B cell (primary cell): ENCODE measurements at regions not wholly inside any gene's neighbourhood (a gene's known extent, or its start where the extent isn't known, plus 50 kb on each side); places are given as distances from the start of the nearest gene placed in this dataset.

Experiments
- ATAC-seq: fragments of 200-7000 bp; cut with Tn5 transposase; one replicate; pipeline ENCODE4 v1.10.0; 2021; ENCODE audit warnings: low read depth, mild to moderate bottlenecking, moderate number of reproducible peaks, moderate library complexity
- CTCF ChIA-PET: fragments of 350-600 bp; sonication (Branson Sonifier 250); formaldehyde crosslinking; loops from one replicate; lab custom pipeline; 2021; ENCODE audit warnings: antibody characterized with exemption, inconsistent platforms; lab: Charles Lee
- POLR2A ChIA-PET: fragments of 350-600 bp; sonication (Branson Sonifier 250); formaldehyde crosslinking; loops from one replicate; lab custom pipeline; 2021; ENCODE audit warnings: antibody characterized with exemption; lab: Charles Lee
- DNase-seq: peaks from one replicate; pipeline ENCODE4 v3.0.0; 2013
- H2AFZ ChIP-seq: 2 replicates; pipeline ENCODE4 v1.6.1; 2012; ENCODE audit warnings: mild to moderate bottlenecking, low read depth, low read length; ENCODE audit not compliant: insufficient read depth, poor library complexity, severe bottlenecking
- H3K27ac ChIP-seq, 2 donors: 1 replicate in 1 of 2; 2 replicates in 1 of 2; pipeline ENCODE4 v1.5.1; 2012 to 2013; ENCODE audit warnings: low read length in 2 of 2, mild to moderate bottlenecking in 2 of 2, moderate library complexity in 1 of 2
- H3K27me3 ChIP-seq, 4 experiments: fragments of 200-600 bp in 1 of 4; sonication (generic) in 1 of 4; replicated peaks in 1 of 4; 1 replicate in 2 of 4; 2 replicates in 2 of 4; pipeline versions ENCODE4 v1.6.1 to v1.7.0; 2013 to 2016; ENCODE audit warnings: low read length in 3 of 4, mild to moderate bottlenecking in 2 of 4, mixed read lengths in 1 of 4, moderate library complexity in 1 of 4; ENCODE audit not compliant: insufficient read depth in 4 of 4, control insufficient read depth in 3 of 4; ENCODE audit errors: control extremely low read depth in 1 of 4
- H3K36me3 ChIP-seq, 2 experiments: replicated peaks in 1 of 2; 1 replicate in 1 of 2; 2 replicates in 1 of 2; pipeline versions ENCODE4 v1.6.1 to v1.7.1; 2013; ENCODE audit warnings: low read length in 1 of 2; ENCODE audit not compliant: insufficient read depth in 2 of 2, control insufficient read depth in 1 of 2; ENCODE audit errors: control extremely low read depth in 1 of 2, extremely low read depth in 1 of 2
- H3K4me1 ChIP-seq, 2 donors: fragments of 200-600 bp in 1 of 2; sonication (generic) in 1 of 2; 1 replicate in 1 of 2; 2 replicates in 1 of 2; pipeline versions ENCODE4 v1.5.1 to v1.6.1; 2013 to 2017; ENCODE audit warnings: low read length in 2 of 2; ENCODE audit not compliant: control insufficient read depth in 2 of 2, insufficient read depth in 2 of 2
- H3K4me2 ChIP-seq: replicated peaks from 2 replicates; pipeline ENCODE3; 2012; ENCODE audit warnings: mild to moderate bottlenecking, low read depth, low read length; ENCODE audit not compliant: poor library complexity, severe bottlenecking
- H3K4me3 ChIP-seq, 5 experiments: fragments of 200-600 bp in 1 of 5; sonication (generic) in 1 of 5; 1 replicate in 3 of 5; 2 replicates in 2 of 5; pipeline versions ENCODE4 v1.5.1 to v1.7.0; 2011 to 2016; ENCODE audit warnings: low read length in 4 of 5, mild to moderate bottlenecking in 4 of 5, low read depth in 2 of 5, control low read depth in 1 of 5, moderate library complexity in 1 of 5; ENCODE audit not compliant: insufficient read depth in 1 of 5; ENCODE audit errors: control extremely low read depth in 1 of 5, extremely low read depth in 1 of 5
- H3K79me2 ChIP-seq: fragments of 200-600 bp; sonication (generic); one replicate; pipeline ENCODE4 v1.6.0; 2016; ENCODE audit warnings: low read length; ENCODE audit not compliant: control insufficient read depth, insufficient read depth
- H3K9ac ChIP-seq: fragments of 200-600 bp; sonication (generic); 2 replicates; pipeline ENCODE4 v1.6.1; 2017; ENCODE audit warnings: mild to moderate bottlenecking, low read length, moderate library complexity
- H3K9me3 ChIP-seq, 3 donors: one replicate each; pipeline versions ENCODE4 v1.6.1 to v1.7.1; 2013; ENCODE audit warnings: low read length in 2 of 3; ENCODE audit not compliant: control insufficient read depth in 2 of 3, insufficient read depth in 1 of 3; ENCODE audit errors: control extremely low read depth in 1 of 3
- H4K20me1 ChIP-seq: 2 replicates; pipeline ENCODE4 v1.6.0; 2012; ENCODE audit warnings: mild to moderate bottlenecking, low read length; ENCODE audit not compliant: insufficient read depth, control insufficient read depth, poor library complexity, severe bottlenecking
- H3K27ac Mint-ChIP-seq: one replicate; pipeline ENCODE4 v1.8.0; 2021; ENCODE audit warnings: mixed read lengths
- H3K27me3 Mint-ChIP-seq: one replicate; pipeline ENCODE4 v1.8.0; 2021; ENCODE audit warnings: mixed read lengths
- H3K4me1 Mint-ChIP-seq: one replicate; pipeline ENCODE4 v1.8.0; 2021; ENCODE audit warnings: mixed read lengths
- H3K4me3 Mint-ChIP-seq: one replicate; pipeline ENCODE4 v1.8.0; 2021; ENCODE audit warnings: mixed read lengths
- H3K9me3 Mint-ChIP-seq: one replicate; pipeline ENCODE4 v1.8.0; 2022; ENCODE audit warnings: mixed read lengths; ENCODE audit not compliant: insufficient read depth
- EZH2 ChIP-seq: IDR thresholded peaks from 2 replicates; pipeline ENCODE4 v1.6.1; 2012; ENCODE audit warnings: borderline replicate concordance, low read depth, mild to moderate bottlenecking, moderate library complexity, low read length; ENCODE audit not compliant: insufficient read depth, poor library complexity, severe bottlenecking
- WGBS: methylation state at CpG from one replicate; pipeline ENCODE4 v1.1.5; 2013; ENCODE audit warnings: missing lambda C conversion rate; ENCODE audit not compliant: insufficient coverage; 5-methylcytosine and 5-hydroxymethylcytosine counted together
- intact Hi-C: fragments of 100-400 bp; cut with micrococcal nuclease; formaldehyde crosslinking; loops from one replicate; pipeline ENCODE4 v1.10.0; 2022
- TF ChIP-seq, protein P1 (sequence below): fragments of 200-600 bp; IDR thresholded peaks from one replicate; pipeline ENCODE4 v1.8.0; 2022; ENCODE audit warnings: antibody characterized with exemption, mild to moderate bottlenecking

DNA sequence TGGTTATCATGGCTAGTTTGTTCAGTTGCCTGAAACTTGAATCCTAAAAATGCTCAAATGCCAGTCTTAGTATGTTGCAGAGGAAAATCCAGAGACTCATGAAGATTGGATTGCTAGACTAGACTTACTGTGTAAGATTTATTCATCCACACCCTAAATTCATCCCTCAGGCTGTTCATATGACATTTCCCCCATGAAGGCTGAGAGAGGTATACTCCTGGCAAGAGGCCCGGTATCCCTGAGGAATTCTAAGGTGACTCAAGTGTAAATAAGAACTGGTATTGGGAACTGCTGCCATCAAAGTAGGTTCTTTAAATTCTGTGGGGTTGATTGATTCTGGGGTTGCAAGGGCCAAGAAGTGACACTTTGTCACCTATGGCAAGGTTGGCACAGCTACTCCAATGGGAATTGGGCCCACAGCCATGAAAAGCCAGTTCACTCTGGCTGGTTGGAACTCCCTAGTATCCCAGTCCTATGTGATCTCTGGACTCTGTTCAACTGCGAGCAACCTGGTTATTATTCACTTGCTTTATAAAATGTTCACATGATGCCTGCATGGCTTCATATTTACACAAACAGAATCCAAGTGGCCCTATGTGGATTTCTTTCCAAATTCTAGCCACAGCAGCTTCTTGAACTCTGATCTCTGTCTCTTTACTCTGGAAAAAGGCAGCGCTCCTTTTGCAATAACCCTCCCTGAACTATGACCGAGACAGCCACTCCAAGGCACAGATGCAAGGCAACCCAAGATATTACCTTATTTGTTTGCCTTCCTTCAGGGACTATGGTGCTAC lies 429.1 kb downstream of the CBLN2 start:
- ATAC-seq (no peak), DNase-seq (no peak)
- H3K4me2 ChIP-seq = no peak overlapping the region
- 97% methylated on average over 4 of the region's 4 CpGs for WGBS
- H3K79me2 ChIP-seq = no peaks in the 10 kb centered on the region
- no peaks in the 10 kb centered on the region for H3K27me3 Mint-ChIP-seq
- ChIA-PET CTCF (no interaction called here), POLR2A (no interaction called here)
- H3K4me3 Mint-ChIP-seq = no peak overlapping the region
- intact Hi-C loops = no loop called here
- H3K27me3 ChIP-seq = no peaks in the 10 kb centered on the region
- no peak overlapping the region for H3K9ac ChIP-seq
- no peak overlapping the region for H3K4me3 ChIP-seq
- no peak overlapping the region for H3K27ac ChIP-seq
- TF ChIP-seq, protein P1, sequence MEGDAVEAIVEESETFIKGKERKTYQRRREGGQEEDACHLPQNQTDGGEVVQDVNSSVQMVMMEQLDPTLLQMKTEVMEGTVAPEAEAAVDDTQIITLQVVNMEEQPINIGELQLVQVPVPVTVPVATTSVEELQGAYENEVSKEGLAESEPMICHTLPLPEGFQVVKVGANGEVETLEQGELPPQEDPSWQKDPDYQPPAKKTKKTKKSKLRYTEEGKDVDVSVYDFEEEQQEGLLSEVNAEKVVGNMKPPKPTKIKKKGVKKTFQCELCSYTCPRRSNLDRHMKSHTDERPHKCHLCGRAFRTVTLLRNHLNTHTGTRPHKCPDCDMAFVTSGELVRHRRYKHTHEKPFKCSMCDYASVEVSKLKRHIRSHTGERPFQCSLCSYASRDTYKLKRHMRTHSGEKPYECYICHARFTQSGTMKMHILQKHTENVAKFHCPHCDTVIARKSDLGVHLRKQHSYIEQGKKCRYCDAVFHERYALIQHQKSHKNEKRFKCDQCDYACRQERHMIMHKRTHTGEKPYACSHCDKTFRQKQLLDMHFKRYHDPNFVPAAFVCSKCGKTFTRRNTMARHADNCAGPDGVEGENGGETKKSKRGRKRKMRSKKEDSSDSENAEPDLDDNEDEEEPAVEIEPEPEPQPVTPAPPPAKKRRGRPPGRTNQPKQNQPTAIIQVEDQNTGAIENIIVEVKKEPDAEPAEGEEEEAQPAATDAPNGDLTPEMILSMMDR = no peak
- no peak for TF ChIP-seq EZH2
- peaks cover 3% of the 10 kb centered on the region for H3K9me3 Mint-ChIP-seq
- H2AFZ ChIP-seq = no peak overlapping the region
- no peaks in the 10 kb centered on the region for H3K36me3 ChIP-seq
- H3K4me1 ChIP-seq = no peaks in the 10 kb centered on the region
- no peak overlapping the region for H3K27ac Mint-ChIP-seq
- H3K4me1 Mint-ChIP-seq = no peaks in the 10 kb centered on the region
- no peaks in the 10 kb centered on the region for H4K20me1 ChIP-seq
- peaks cover 0 to under 1% (median 0%) of the 10 kb centered on the region in 3 donors for H3K9me3 ChIP-seq

DNA sequence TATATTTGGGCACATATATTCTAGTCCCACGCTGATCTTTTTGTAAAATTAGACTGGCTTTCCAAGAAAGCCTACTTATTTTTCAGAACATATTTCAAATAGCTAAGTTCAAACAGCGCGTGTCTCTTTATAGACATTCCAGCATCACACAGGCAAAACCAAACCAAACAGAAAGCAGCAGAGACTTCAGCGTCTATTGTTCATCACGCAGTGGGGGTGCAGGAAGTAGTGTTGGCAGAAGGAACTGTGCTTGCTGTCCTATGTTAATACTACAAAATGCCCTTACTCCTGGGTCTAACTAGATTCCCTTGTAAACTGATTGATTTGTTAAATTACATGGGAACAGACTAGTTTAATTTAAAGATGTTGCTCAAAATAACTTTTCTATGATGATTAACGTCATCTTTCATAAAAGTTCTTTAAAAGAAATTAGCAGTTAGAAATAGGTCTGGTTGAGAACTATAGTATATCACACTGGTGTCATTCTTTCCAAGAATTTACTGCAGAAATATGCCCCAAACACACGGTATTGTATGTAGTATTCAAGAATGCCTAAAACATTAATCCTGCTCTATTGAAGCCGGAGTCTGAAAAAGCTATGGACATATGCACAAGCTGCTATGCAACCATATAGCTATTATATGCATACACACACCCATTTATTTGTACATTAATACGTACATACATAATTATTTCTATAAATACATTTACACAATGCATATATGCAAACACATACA lies 436.3 kb downstream of the CBLN2 start:
- intact Hi-C loops = no loop called here
- Histone ChIP-seq H3K4me1 (no peaks in the 10 kb centered on the region), H3K9ac (no peak overlapping the region), H2AFZ (no peak overlapping the region), H3K4me3 (no peak overlapping the region), H3K79me2 (no peaks in the 10 kb centered on the region), H3K27ac (no peak overlapping the region), H3K27me3 (no peaks in the 10 kb centered on the region), H3K9me3 (no peaks in the 10 kb centered on the region), H3K4me2 (no peak overlapping the region), H4K20me1 (no peaks in the 10 kb centered on the region), H3K36me3 (no peaks in the 10 kb centered on the region)
- Mint-ChIP-seq H3K4me3 (no peak overlapping the region), H3K9me3 (no peaks in the 10 kb centered on the region), H3K4me1 (no peaks in the 10 kb centered on the region), H3K27me3 (no peaks in the 10 kb centered on the region), H3K27ac (no peak overlapping the region)
- WGBS = no CpG with 5 or more reads among the region's 9 CpGs
- TF ChIP-seq, protein P1 = no peak
- TF ChIP-seq EZH2 = no peak
- ATAC-seq = no peak
- no peak for DNase-seq
- CTCF ChIA-PET = no interaction called here
- POLR2A ChIA-PET = no interaction called here
